Mesothelial cell of epicardium (in vitro differentiated cells): ENCODE measurements at regions not wholly inside any gene's neighbourhood (a gene's known extent, or its start where the extent isn't known, plus 50 kb on each side); places are given as distances from the start of the nearest gene placed in this dataset.
"Not testable (repeated sequence)": the region's sequence is repeated elsewhere in the genome, so short reads cannot be mapped to it uniquely, and the experiment has no call there.

Experiments
- DNase-seq, 2 experiments: peaks; one replicate each; pipeline ENCODE4 v3.0.0; 2021; ENCODE audit warnings: low spot score in 2 of 2; ENCODE audit not compliant: unreplicated experiment in 2 of 2
- H3K27ac Mint-ChIP-seq: 2 replicates; pipeline ENCODE4 v1.8.0; 2021; ENCODE audit warnings: mixed read lengths
- H3K27me3 Mint-ChIP-seq: 2 replicates; pipeline ENCODE4 v1.8.0; 2021; ENCODE audit warnings: low read depth, mixed read lengths
- H3K36me3 Mint-ChIP-seq: 2 replicates; pipeline ENCODE4 v1.8.0; 2021; ENCODE audit warnings: mixed read lengths
- H3K4me1 Mint-ChIP-seq: 2 replicates; pipeline ENCODE4 v1.8.0; 2021; ENCODE audit warnings: mixed read lengths
- H3K4me3 Mint-ChIP-seq: 2 replicates; pipeline ENCODE4 v1.8.0; 2021; ENCODE audit warnings: mild to moderate bottlenecking, moderate library complexity, mixed read lengths
- H3K9me3 Mint-ChIP-seq: 2 replicates; pipeline ENCODE4 v1.8.0; 2021; ENCODE audit warnings: mixed read lengths
- CTCF ChIP-seq: fragments of 200-600 bp; sonication (generic); IDR thresholded peaks from one replicate; pipeline ENCODE4 v1.5.0; 2021; ENCODE audit warnings: antibody characterized with exemption; ENCODE audit not compliant: unreplicated experiment

- H3K27ac Mint-ChIP-seq, DNase-seq, H3K4me1 Mint-ChIP-seq, H3K4me3 Mint-ChIP-seq, H3K27me3 Mint-ChIP-seq, H3K36me3 Mint-ChIP-seq: not testable (repeated sequence)
- H3K9me3 Mint-ChIP-seq, result peaks cover 62% of the 10 kb centered on the region
These were observed 64.5 kb upstream of the HTR1E start for GRCh38 chr6:86872810-86873209.

- H3K27ac Mint-ChIP-seq, result no peak overlapping the region
- peaks cover 64% of the 10 kb centered on the region for H3K9me3 Mint-ChIP-seq
- peaks cover 6% of the 10 kb centered on the region for H3K36me3 Mint-ChIP-seq
- no peak for TF ChIP-seq CTCF
- no peaks in the 10 kb centered on the region for H3K27me3 Mint-ChIP-seq
- H3K4me1 Mint-ChIP-seq, result no peaks in the 10 kb centered on the region
- no peak overlapping the region for H3K4me3 Mint-ChIP-seq
- DNase-seq, result no peak
These were observed 65.6 kb upstream of the HTR1E start for GRCh38 chr6:86871681-86872080.

GRCh38 chr6:86869500-86869899 lies 67.8 kb upstream of the HTR1E start:
- H3K27ac Mint-ChIP-seq, result no peak overlapping the region
- no peaks in the 10 kb centered on the region for H3K4me1 Mint-ChIP-seq
- TF ChIP-seq CTCF, result no peak
- H3K9me3 Mint-ChIP-seq, result peaks cover 68% of the 10 kb centered on the region
- peaks cover 6% of the 10 kb centered on the region for H3K36me3 Mint-ChIP-seq
- H3K4me3 Mint-ChIP-seq, result no peak overlapping the region
- no peak for DNase-seq
- no peaks in the 10 kb centered on the region for H3K27me3 Mint-ChIP-seq

- DNase-seq, result no peak
- H3K27me3 Mint-ChIP-seq, result no peaks in the 10 kb centered on the region
- no peaks in the 10 kb centered on the region for H3K9me3 Mint-ChIP-seq
- H3K4me3 Mint-ChIP-seq, result no peak overlapping the region
- H3K36me3 Mint-ChIP-seq, result no peaks in the 10 kb centered on the region
- H3K4me1 Mint-ChIP-seq, result peaks cover 9% of the 10 kb centered on the region
- no peak overlapping the region for H3K27ac Mint-ChIP-seq
- TF ChIP-seq CTCF, result no peak
These were observed 77.8 kb upstream of the HTR1E start for GRCh38 chr6:86859513-86859912.

- H3K36me3 Mint-ChIP-seq, result no peaks in the 10 kb centered on the region
- H3K27ac Mint-ChIP-seq, result no peak overlapping the region
- no peak for TF ChIP-seq CTCF
- H3K4me3 Mint-ChIP-seq, result no peak overlapping the region
- H3K27me3 Mint-ChIP-seq, result no peaks in the 10 kb centered on the region
- H3K9me3 Mint-ChIP-seq, result no peaks in the 10 kb centered on the region
- DNase-seq, result no peak
- H3K4me1 Mint-ChIP-seq, result peaks cover 9% of the 10 kb centered on the region
These were observed 78.4 kb upstream of the HTR1E start for GRCh38 chr6:86858970-86859369.

- Mint-ChIP-seq H3K27ac (no peak overlapping the region), H3K9me3 (no peaks in the 10 kb centered on the region), H3K4me1 (peaks cover 9% of the 10 kb centered on the region), H3K4me3 (no peak overlapping the region), H3K36me3 (no peaks in the 10 kb centered on the region), H3K27me3 (no peaks in the 10 kb centered on the region)
- no peak for DNase-seq
- TF ChIP-seq CTCF, result no peak
These were observed 79.5 kb upstream of the HTR1E start for GRCh38 chr6:86857783-86858182.
